ENCODE measurements at regions not wholly inside any gene's neighbourhood (a gene's known extent, or its start where the extent isn't known, plus 50 kb on each side); places are given as distances from the start of the nearest gene placed in this dataset.

- no peak for DNase-seq
- intact Hi-C loops (cut with DNase I) = no loop called here
Measured at GRCh38 chr11:95358511-95359340, 127.7 kb upstream of the SESN3 start.

DNA sequence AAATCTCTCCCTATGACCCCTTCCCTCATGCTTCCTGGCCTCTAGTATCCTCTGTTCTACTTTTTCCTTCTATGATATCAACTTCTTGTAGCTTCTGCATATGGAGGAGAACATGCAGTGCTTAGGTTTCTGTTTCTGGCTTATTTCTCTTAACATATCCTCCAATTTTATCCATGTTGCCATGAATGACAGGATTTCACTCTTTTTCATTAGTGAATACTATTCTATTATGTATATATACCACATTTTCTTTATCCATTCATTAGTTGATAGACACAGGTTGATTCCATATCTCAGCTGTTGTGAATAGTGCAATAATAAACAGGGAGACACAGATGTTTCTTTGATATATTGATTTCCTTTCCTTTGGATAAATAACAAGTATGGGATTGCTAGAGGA, 123.3 kb upstream of the SESN3 start:
- no peak for DNase-seq

GRCh38 chr11:95353706-95354105, 122.7 kb upstream of the SESN3 start:
- intact Hi-C loops (cut with DNase I) = no loop called here
- no peak for DNase-seq

More for the DNA sequence above, 123.3 kb upstream of the SESN3 start:
- intact Hi-C loops (cut with DNase I) = no loop called here

DNA sequence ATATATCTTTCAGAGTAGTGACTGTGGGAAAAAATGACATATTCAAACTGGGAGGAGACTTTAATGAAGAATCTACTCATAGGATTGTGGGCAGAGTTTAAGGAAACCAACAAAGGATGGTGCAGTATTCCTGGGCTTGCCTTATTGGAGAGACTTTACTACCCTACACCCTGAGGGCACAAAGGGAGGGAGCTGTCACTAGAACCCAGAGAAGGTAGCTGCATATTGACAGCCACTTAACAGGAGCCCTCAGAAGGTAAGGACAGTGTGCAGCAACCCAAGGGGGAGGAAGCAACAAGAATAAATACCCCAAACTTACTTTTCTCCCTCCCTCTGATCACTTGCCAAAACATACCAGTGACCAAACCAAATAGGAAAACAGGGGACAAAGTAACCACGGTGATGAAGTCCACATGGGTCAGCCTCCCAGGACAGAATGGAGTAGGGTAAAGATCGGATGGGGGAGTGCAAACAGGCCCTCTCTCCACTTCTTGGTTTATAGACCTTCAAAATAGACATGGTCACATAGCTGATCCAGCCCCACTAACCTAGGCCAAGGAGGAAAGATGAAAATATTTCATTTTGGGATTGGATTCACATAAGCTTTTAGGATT, 121.8 kb upstream of the SESN3 start:
- DNase-seq = no peak
- intact Hi-C loops (cut with DNase I) = no loop called here

DNA sequence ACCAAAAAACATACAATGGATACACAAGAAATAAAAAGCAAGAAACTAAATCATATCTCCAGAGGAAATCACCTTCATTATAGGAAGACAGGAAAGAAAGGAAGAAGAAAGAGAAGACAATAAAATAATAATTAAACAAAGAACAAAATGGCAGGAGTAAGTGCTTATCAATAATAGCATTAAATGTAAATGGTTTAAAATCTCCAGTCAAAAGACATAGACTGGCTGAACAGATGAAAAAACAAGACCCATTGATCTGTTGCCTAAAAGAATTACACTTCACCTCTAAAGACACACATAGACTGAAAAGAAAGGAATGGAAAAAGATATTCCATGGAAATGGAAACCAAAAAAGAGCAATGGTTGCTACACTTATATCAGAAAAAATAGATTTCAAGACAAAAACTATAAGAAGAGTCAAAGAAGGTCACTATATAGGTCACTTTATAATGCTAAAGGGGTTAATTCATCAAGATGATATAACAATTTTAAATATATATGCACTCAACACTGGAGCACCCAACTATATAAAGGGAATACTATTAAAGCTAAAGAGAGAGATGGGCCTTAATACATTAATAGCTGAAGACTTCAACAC, 118.4 kb upstream of the SESN3 start:
- no peak for DNase-seq
- intact Hi-C loops (cut with DNase I) = no loop called here

DNA sequence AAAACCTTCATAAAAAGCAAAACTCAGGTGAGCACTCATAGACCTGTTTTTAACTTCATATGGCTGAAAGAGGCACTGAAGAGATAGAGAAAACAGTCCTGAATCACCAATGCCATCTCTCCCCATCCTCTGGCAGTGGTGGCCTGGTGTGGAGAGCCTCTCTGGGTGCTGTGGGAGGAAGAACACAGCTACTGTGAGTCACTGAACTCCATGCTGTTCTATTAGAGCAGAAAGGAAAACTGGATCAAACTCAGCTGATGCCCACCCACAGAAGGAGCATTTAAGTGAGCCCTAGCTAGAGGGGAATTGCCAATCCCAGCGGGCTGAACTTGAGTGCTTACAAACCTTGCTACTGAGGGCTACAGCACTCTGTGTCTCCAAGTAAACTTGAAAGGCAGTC, 115.3 kb upstream of the SESN3 start:
- peak in 2 of 42 donors; percentile 22 to 53 for DNase-seq
- intact Hi-C loops (cut with DNase I) = no loop called here

- intact Hi-C loops (cut with DNase I) = no loop called here
- no peak for DNase-seq
Measured at GRCh38 chr11:95345651-95346050, 114.6 kb upstream of the SESN3 start.

DNA sequence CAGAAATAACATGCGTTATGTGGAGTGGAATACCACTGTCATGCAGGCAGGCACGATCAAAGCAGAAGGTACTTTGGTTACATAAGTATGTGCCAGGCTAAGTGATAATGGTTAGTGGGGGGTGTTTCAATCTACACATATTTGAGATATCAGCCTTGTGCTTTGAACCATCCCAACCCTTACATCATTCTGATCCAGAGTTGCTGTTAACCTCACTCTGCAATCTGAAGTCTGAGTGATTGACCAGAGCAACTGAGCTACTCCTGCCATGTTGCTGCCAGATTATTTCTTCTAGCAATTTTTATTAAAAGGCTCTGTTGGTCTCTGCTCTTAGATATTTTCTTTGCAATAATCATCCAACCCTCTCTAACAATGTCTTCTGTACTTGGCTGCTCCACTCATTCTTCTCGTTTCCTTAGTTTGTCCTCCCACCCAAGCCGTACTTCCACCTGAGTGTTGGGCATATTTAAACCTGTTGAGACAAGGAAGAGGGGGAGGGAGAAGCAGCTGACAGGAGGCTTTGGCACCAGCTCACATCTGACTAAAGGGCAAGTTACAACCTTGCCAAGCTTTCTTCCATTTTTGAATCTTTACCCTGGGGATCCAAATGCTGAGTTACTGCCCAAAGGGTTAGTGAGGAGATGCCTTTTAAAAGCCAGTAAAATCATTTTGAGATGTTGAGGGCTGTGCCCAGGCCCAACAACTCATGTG, 114.1 kb upstream of the SESN3 start:
- DNase-seq = no peak
- intact Hi-C loops (cut with DNase I) = no loop called here

GRCh38 chr11:95341221-95341620, 110.2 kb upstream of the SESN3 start:
- no peak for DNase-seq
- intact Hi-C loops (cut with DNase I) = no loop called here

DNA sequence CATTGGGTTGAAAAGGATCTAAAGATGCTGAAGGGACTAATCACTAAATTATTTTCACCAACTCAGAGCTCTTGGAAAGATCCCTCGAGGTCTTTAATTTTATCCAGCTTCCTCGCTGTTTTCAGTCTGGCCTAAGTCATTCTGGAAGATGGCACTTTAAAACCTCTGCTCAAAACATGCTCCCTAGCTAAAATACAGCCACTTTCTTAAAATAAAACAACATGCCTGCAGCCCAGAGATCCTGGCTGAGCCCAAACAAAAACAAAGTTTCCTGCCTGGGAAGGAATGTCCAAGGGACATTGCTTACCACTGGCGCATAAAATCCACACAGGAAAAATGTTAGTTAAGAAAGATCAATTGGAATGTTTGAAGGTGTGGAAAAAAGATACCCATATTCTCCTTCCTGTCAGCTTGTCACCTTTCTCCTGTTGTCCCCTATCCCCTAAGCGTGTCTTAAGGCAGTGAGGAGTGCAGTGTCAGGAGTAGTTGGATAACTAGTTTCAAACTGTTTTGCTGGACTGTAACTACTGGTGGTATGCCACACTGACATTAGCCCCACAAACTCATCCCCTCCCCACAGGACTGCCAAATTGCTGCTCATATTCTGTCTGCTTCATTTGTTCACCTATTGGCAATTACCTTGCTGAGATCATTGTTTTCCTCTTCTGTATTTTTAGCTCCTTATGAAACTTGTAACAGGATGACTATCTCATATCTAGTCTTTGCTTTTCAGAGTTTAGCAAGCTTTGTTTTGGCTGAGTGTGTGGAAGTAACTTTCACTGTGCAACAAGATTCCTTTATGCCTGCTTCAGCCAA, 108.3 kb upstream of the SESN3 start:
- no peak for DNase-seq
- intact Hi-C loops (cut with DNase I) = loop anchor here (5.0 to 10.0 kb wide), 2 partner anchors 84 to 182 kb away; no protein-coding TSS in a partner anchor

DNA sequence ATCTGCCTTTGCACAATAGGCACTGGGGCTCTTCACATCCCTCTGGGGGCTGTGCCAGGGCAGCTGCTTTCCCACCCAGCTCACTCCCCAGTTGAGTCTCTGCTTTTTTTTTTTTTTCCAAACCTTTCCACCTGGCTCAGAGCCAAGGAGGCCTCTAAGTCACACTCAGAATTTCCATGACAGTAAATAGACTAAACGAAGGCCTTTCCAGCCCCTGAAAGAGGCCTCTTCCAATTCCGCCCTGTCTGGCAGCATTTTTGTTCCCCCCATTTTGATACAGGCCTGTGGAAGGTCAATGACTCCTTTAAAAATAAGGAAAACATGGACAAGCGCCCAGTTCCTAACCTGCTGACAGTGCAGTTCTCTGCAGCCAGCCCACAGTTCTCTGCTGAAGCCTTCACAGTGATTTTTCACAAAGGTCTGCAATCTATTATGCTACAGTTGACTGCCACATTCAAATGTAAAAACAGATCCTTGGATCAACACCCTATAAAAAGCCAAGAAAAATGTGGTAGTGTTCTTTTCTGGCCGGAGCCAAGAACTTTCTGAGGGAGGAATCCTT, 107.5 kb upstream of the SESN3 start:
- intact Hi-C loops (cut with DNase I) = loop anchor here (5.0 to 10.0 kb wide), 2 partner anchors 84 to 181 kb away; no protein-coding TSS in a partner anchor
- peak in 24 of 42 donors; percentile 4 to 66 (median 35) for DNase-seq

- intact Hi-C loops (cut with DNase I) = loop anchor here (5.0 to 10.0 kb wide), 2 partner anchors 83 to 181 kb away; no protein-coding TSS in a partner anchor
- no peak for DNase-seq
Measured at GRCh38 chr11:95337972-95338429, 107.0 kb upstream of the SESN3 start.

GRCh38 chr11:95337175-95337957, 106.4 kb upstream of the SESN3 start:
- DNase-seq = peak; percentile 19 to 82 (median 58)
- intact Hi-C loops (cut with DNase I) = loop anchor here (5.0 to 10.0 kb wide), 2 partner anchors 83 to 180 kb away; no protein-coding TSS in a partner anchor

- DNase-seq = no peak
- intact Hi-C loops (cut with DNase I) = loop anchor here (5.0 to 10.0 kb wide), 2 partner anchors 81 to 179 kb away; no protein-coding TSS in a partner anchor
Measured at GRCh38 chr11:95335989-95336388, 105.0 kb upstream of the SESN3 start.

GRCh38 chr11:95331161-95331560, 100.2 kb upstream of the SESN3 start:
- intact Hi-C loops (cut with DNase I) = loop anchor here (10.0 kb wide), 1 partner anchor 76 kb away; no protein-coding TSS in a partner anchor
- DNase-seq = no peak

GRCh38 chr11:95330302-95330701, 99.3 kb upstream of the SESN3 start:
- no peak for DNase-seq
- intact Hi-C loops (cut with DNase I) = loop anchor here (10.0 kb wide), 1 partner anchor 76 kb away; no protein-coding TSS in a partner anchor

Data from head of caudate nucleus (tissue), 42 donors.